Osteoblast (primary cell): ENCODE measurements at regions not wholly inside any gene's neighbourhood (a gene's known extent, or its start where the extent isn't known, plus 50 kb on each side); places are given as distances from the start of the nearest gene placed in this dataset.
"Not testable (repeated sequence)": the region's sequence is repeated elsewhere in the genome, so short reads cannot be mapped to it uniquely, and the experiment has no call there.

Experiments used
- DNase-seq: peaks from one replicate; pipeline ENCODE4 v3.0.0; 2011; ENCODE audit warnings: low spot score, mixed read lengths; ENCODE audit not compliant: insufficient read length; ENCODE audit errors: missing footprints
- H2AFZ ChIP-seq: 2 replicates; pipeline ENCODE4 v1.6.0; 2011; ENCODE audit warnings: mild to moderate bottlenecking, low read length
- H3K27ac ChIP-seq: 2 replicates; pipeline ENCODE4 v1.5.1; 2011; ENCODE audit warnings: mild to moderate bottlenecking, low read depth, low read length, moderate library complexity
- H3K27me3 ChIP-seq: 2 replicates; pipeline ENCODE4 v1.6.0; 2012; ENCODE audit warnings: mild to moderate bottlenecking, control low read depth, inconsistent platforms, low read length, moderate library complexity; ENCODE audit not compliant: insufficient read depth
- H3K36me3 ChIP-seq: 2 replicates; pipeline ENCODE4 v1.5.1; 2011; ENCODE audit warnings: mild to moderate bottlenecking, low read length, control low read depth, moderate library complexity; ENCODE audit not compliant: insufficient read depth
- H3K4me1 ChIP-seq: 2 replicates; pipeline ENCODE4 v1.5.1; 2011; ENCODE audit warnings: mild to moderate bottlenecking, low read length, control low read depth, moderate library complexity; ENCODE audit not compliant: insufficient read depth
- H3K4me2 ChIP-seq: 2 replicates; pipeline ENCODE4 v1.6.0; 2011; ENCODE audit warnings: mild to moderate bottlenecking, low read length; ENCODE audit not compliant: insufficient read depth
- H3K4me3 ChIP-seq: fragments of 200-600 bp; sonication (generic); 3 replicates; pipeline ENCODE4 v1.5.1; 2012; ENCODE audit warnings: mild to moderate bottlenecking, low read length, inconsistent platforms; ENCODE audit not compliant: insufficient read depth
- H3K79me2 ChIP-seq: 2 replicates; pipeline ENCODE4 v1.6.0; 2012; ENCODE audit warnings: mild to moderate bottlenecking, low read length, control low read depth, inconsistent platforms; ENCODE audit not compliant: insufficient read depth
- H3K9me3 ChIP-seq: 2 replicates; pipeline ENCODE4 v1.5.1; 2011; ENCODE audit warnings: low read depth, low read length, control low read depth
- H4K20me1 ChIP-seq: 2 replicates; pipeline ENCODE4 v1.6.0; 2012; ENCODE audit warnings: mild to moderate bottlenecking, low read length, control low read depth; ENCODE audit not compliant: insufficient read depth
- TF ChIP-seq, protein P1 (sequence below): IDR thresholded peaks from 2 replicates; pipeline ENCODE4 v1.5.1; 2011; ENCODE audit warnings: mild to moderate bottlenecking, low read depth, low read length, moderate library complexity; ENCODE audit errors: extremely low read depth

DNA sequence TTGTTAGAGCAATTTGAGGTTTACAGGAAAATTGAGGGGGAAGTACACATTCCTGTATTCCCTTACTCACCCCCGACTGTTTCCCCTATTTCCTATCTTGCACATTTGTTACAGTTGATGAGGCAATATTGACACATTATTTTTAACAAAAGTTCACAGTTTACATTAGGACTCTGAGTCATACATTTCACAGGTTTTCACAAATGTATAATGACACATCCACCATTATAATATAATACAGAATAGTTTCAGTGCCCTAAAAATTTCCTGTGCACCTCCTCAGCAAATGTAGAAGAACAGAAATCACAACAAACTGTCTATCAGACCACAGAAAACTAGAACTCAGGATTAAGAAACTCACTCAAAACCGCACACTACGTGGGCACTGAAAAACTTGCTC is 160.6 kb upstream of the RMP24 start:
- Histone ChIP-seq H3K4me1 (no peaks in the 10 kb centered on the region), H3K36me3 (no peaks in the 10 kb centered on the region), H3K9me3 (no peaks in the 10 kb centered on the region), H4K20me1 (no peaks in the 10 kb centered on the region), H3K27me3 (peaks cover 4% of the 10 kb centered on the region), H3K27ac (no peak overlapping the region), H3K79me2 (no peaks in the 10 kb centered on the region), H3K4me2 (no peak overlapping the region), H2AFZ (no peak overlapping the region), H3K4me3 (no peak overlapping the region)
- TF ChIP-seq, protein P1, sequence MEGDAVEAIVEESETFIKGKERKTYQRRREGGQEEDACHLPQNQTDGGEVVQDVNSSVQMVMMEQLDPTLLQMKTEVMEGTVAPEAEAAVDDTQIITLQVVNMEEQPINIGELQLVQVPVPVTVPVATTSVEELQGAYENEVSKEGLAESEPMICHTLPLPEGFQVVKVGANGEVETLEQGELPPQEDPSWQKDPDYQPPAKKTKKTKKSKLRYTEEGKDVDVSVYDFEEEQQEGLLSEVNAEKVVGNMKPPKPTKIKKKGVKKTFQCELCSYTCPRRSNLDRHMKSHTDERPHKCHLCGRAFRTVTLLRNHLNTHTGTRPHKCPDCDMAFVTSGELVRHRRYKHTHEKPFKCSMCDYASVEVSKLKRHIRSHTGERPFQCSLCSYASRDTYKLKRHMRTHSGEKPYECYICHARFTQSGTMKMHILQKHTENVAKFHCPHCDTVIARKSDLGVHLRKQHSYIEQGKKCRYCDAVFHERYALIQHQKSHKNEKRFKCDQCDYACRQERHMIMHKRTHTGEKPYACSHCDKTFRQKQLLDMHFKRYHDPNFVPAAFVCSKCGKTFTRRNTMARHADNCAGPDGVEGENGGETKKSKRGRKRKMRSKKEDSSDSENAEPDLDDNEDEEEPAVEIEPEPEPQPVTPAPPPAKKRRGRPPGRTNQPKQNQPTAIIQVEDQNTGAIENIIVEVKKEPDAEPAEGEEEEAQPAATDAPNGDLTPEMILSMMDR, result no peak
- DNase-seq, result no peak

DNA sequence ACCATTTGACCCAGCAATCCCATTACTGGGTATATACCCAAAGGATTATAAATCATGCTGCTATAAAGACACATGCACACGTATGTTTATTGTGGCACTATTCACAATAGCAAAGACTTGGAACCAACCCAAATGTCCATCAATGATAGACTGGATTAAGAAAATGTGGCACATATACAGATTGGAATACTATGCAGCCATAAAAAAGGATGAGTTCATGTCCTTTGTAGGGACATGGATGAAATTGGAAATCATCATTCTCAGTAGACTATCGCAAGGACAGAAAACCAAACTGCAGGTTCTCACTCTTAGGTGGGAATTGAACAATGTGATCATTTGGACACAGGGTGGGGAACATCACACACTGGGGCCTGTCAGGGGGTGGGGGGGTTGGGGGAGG is 157.5 kb upstream of the RMP24 start:
- not testable (repeated sequence) for H3K9me3 ChIP-seq, H3K4me3 ChIP-seq, H3K4me2 ChIP-seq, H3K4me1 ChIP-seq, H3K27ac ChIP-seq, H2AFZ ChIP-seq, H3K36me3 ChIP-seq, H3K27me3 ChIP-seq, H4K20me1 ChIP-seq, H3K79me2 ChIP-seq, DNase-seq

DNA sequence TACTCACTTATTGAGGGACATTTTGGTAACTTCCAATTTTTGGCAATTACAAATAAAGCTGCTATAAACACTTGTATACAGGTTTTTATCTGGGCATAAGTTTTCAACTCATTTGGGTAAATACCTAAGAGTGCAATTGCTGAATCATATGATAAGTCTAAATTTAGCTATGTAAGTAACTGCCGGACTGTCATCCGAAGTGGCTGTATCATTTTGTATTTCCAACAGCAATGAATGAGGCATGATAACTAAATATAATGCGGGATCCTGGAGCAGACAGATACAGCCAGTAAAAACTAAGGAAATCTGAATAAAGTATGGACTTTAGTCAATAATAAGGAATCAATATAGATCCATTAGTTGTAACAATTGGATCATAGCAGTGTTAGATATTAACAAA is 156.5 kb upstream of the RMP24 start:
- TF ChIP-seq, protein P1, result no peak
- no peak for DNase-seq
- no peaks in the 10 kb centered on the region for H3K4me1 ChIP-seq
- H2AFZ ChIP-seq, result no peak overlapping the region
- H3K27me3 ChIP-seq, result no peaks in the 10 kb centered on the region
- H3K9me3 ChIP-seq, result no peaks in the 10 kb centered on the region
- no peaks in the 10 kb centered on the region for H3K79me2 ChIP-seq
- no peak overlapping the region for H3K4me2 ChIP-seq
- no peaks in the 10 kb centered on the region for H3K36me3 ChIP-seq
- no peak overlapping the region for H3K4me3 ChIP-seq
- H4K20me1 ChIP-seq, result no peaks in the 10 kb centered on the region
- no peak overlapping the region for H3K27ac ChIP-seq

DNA sequence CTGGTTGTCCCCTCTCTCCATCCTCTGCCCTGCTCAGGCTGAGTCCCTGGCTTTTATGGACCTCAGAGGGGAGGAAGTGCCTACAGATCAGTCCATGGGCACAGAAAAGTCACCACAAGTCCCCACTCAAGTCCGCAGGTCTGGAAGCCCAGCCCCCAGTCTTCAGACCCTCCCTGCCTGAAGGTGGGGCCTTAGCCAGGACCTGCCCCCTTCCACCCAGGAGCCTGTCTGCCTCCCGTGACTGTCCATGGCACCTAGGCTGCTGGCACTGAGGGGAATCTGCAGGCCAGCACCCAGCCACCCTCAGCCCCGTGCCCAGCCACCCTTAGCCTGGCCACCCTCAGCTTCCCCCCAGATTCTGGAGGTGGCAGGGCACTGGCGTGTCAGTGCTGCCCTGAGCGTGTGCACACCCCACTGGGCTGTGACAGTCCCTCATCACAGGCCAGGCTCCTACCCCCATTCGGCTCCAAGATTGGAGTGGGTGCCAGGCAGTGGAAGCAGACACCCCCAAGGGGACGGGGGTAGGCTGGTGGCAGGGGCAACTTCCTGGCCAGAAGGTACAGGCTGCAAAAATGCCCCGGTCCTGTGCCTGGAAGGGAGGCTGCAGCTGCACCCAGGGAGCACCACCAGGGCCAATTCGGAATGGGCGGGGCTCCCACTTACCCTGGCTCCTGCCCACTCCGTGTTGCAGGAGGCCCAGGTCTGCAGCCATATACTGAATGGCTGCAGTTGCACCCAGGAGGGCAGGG is 154.7 kb upstream of the RMP24 start:
- Histone ChIP-seq H3K27me3 (no peaks in the 10 kb centered on the region), H3K4me2 (no peak overlapping the region), H3K4me3 (no peak overlapping the region), H4K20me1 (no peaks in the 10 kb centered on the region), H3K4me1 (no peaks in the 10 kb centered on the region), H3K36me3 (no peaks in the 10 kb centered on the region), H3K79me2 (no peaks in the 10 kb centered on the region), H3K9me3 (no peaks in the 10 kb centered on the region), H3K27ac (no peak overlapping the region), H2AFZ (no peak overlapping the region)
- TF ChIP-seq, protein P1, result no peak
- no peak for DNase-seq
